ENCODE measurements at regions not wholly inside any gene's neighbourhood (a gene's known extent, or its start where the extent isn't known, plus 50 kb on each side); places are given as distances from the start of the nearest gene placed in this dataset.

GRCh38 chr2:10195278-10196109, 73.0 kb downstream of the RRM2 start:
- 91% methylated on average over 20 of the region's 27 CpGs for WGBS (ENCODE audit: insufficient coverage, low coverage, missing lambda C conversion rate)
- Histone ChIP-seq H4K20me1 (replicated peaks; ENCODE audit: control insufficient read depth, insufficient read depth, low read length) (no peaks in the 10 kb centered on the region), H2AFZ (ENCODE audit: low read depth, low read length) (no peak overlapping the region), H3K27me3 (ENCODE audit: control insufficient read depth in 2 of 2, insufficient read depth in 2 of 2, low read length in 2 of 2) (no peaks in the 10 kb centered on the region), H3K9ac (ENCODE audit: insufficient read depth in 1 of 2, low read depth in 2 of 2, low read length in 2 of 2) (no peak overlapping the region), H3K9me3 (replicated peaks; ENCODE audit: control insufficient read depth, insufficient read depth, low read depth, low read length) (peaks cover 8% of the 10 kb centered on the region; the same call in 1 of the 2 replicates), H3K4me3 (no peak overlapping the region), H3K79me2 (ENCODE audit: control insufficient read depth, insufficient read depth, low read length) (no peaks in the 10 kb centered on the region), H3K4me1 (replicated peaks in 1 of 2; ENCODE audit: control insufficient read depth in 2 of 2, insufficient read depth in 2 of 2, low read length in 2 of 2) (peaks cover 0 to 5% of the 10 kb centered on the region in 2 experiments; a peak in 2 of 5 replicates), H3K9me1 (ENCODE audit: control insufficient read depth, insufficient read depth, low read length) (no peaks in the 10 kb centered on the region), H3K4me2 (ENCODE audit: insufficient read depth, low read length) (no peak overlapping the region), H3K27ac (ENCODE audit: extremely low read depth, low read depth, low read length) (no peak overlapping the region), H3K36me3 (ENCODE audit: control insufficient read depth, insufficient read depth, low read length) (no peaks in the 10 kb centered on the region; the same call in 2 of the 3 replicates)
- intact Hi-C loops (cut with micrococcal nuclease) (no loop called here), in situ Hi-C loops (cut with MboI) (no loop called here)
- TF ChIP-seq POLR2G (IDR thresholded peaks at IDR 0.05; ENCODE audit: low read depth, low read length) = 0 out of 2 replicates have a peak, but pooled peaks have one; percentile 21
- no peak for TF ChIP-seq ZNF551 (CRISPR knock-in tag; IDR thresholded peaks at IDR 0.05)
- ChIA-PET CTCF (ENCODE audit: low intra/inter-chr PET ratio) (no interaction called here), POLR2A (interaction anchor here (1.0 kb wide), 1 partner anchor 19 kb away, joined by 3 read pairs; no protein-coding TSS in a partner anchor)
- no peak for DNase-seq (ENCODE audit: extremely low read depth in 1 of 4, low spot score in 3 of 4)
- ATAC-seq = no peak
- FAIRE-seq = no peak
- BruUV-seq (replicated peaks) = no TSS peak

DNA sequence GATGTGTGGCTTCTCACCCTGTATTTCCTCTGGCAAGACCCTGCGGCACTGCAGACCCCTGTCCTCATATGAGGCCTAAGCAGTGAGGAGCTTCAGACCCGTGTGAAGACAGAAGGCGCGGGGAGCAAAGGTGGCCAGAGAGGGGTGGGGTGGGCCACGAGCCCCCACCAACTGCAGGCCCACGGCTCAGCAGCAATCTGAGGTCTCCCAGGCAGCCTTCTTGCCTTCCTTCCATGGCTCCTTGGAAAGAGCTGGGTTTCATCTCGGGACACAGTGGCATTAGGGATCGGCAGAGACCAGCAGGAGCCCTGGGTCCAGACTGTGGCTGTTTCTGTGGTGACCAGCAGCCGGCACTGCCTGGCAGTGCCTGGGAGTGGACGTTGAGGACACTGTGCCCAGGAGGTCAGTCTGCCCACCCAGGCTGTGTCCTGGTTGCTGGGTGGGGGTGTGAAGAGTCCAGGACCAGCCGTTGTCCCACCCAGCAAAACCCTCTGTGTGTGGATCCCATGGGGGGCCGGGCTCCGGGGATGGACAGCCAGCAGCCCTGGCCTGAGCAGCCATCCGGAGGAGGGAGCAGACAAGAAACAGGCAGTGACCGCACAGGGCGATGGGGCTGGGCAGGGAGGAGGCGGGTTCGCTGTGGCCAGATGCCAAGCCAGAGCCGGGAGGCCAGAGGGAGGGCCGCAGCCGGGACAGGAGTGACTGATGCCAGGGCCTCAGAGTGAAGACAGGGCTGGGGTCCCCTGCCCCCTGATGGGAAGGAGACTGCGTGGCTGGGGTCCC, 73.8 kb downstream of the RRM2 start:
- H3K27me3 ChIP-seq (ENCODE audit: control insufficient read depth in 2 of 2, insufficient read depth in 2 of 2, low read length in 2 of 2) = no peaks in the 10 kb centered on the region
- 87% methylated on average over 9 of the region's 22 CpGs for WGBS (ENCODE audit: insufficient coverage, low coverage, missing lambda C conversion rate)
- in situ Hi-C loops (cut with MboI) (no loop called here), intact Hi-C loops (cut with micrococcal nuclease) (no loop called here)
- ChIA-PET POLR2A (interaction anchor here (1.0 kb wide), 1 partner anchor 18 kb away, joined by 3 read pairs; no protein-coding TSS in a partner anchor), CTCF (ENCODE audit: low intra/inter-chr PET ratio) (no interaction called here)
- H3K9ac ChIP-seq (ENCODE audit: insufficient read depth in 1 of 2, low read depth in 2 of 2, low read length in 2 of 2) = no peak overlapping the region; a peak in 1 of 4 replicates
- FAIRE-seq = no peak
- DNase-seq (ENCODE audit: extremely low read depth in 1 of 4, low spot score in 3 of 4) = no peak
- no peak overlapping the region for H3K4me2 ChIP-seq (ENCODE audit: insufficient read depth, low read length)
- H2AFZ ChIP-seq (ENCODE audit: low read depth, low read length) = no peak overlapping the region
- peaks cover 8% of the 10 kb centered on the region; the same call in 1 of the 2 replicates for H3K9me3 ChIP-seq (replicated peaks; ENCODE audit: control insufficient read depth, insufficient read depth, low read depth, low read length)
- H3K4me3 ChIP-seq = no peak overlapping the region
- H3K4me1 ChIP-seq (replicated peaks in 1 of 2; ENCODE audit: control insufficient read depth in 2 of 2, insufficient read depth in 2 of 2, low read length in 2 of 2) = peaks cover 0 to 4% of the 10 kb centered on the region in 2 experiments; a peak in 2 of 5 replicates
- no peak overlapping the region for H3K27ac ChIP-seq (ENCODE audit: extremely low read depth, low read depth, low read length)
- H3K9me1 ChIP-seq (ENCODE audit: control insufficient read depth, insufficient read depth, low read length) = no peaks in the 10 kb centered on the region
- no TSS peak for BruUV-seq (replicated peaks)
- H4K20me1 ChIP-seq (replicated peaks; ENCODE audit: control insufficient read depth, insufficient read depth, low read length) = no peaks in the 10 kb centered on the region
- no peaks in the 10 kb centered on the region; the same call in 2 of the 3 replicates for H3K36me3 ChIP-seq (ENCODE audit: control insufficient read depth, insufficient read depth, low read length)
- no peaks in the 10 kb centered on the region for H3K79me2 ChIP-seq (ENCODE audit: control insufficient read depth, insufficient read depth, low read length)
- ATAC-seq = no peak
- TF ChIP-seq, protein P1, sequence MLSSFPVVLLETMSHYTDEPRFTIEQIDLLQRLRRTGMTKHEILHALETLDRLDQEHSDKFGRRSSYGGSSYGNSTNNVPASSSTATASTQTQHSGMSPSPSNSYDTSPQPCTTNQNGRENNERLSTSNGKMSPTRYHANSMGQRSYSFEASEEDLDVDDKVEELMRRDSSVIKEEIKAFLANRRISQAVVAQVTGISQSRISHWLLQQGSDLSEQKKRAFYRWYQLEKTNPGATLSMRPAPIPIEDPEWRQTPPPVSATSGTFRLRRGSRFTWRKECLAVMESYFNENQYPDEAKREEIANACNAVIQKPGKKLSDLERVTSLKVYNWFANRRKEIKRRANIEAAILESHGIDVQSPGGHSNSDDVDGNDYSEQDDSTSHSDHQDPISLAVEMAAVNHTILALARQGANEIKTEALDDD (IDR thresholded peaks at IDR 0.05) = no peak
- TF ChIP-seq E2F1 (CRISPR knock-in tag; IDR thresholded peaks at IDR 0.05) (no peak), PTTG1 (tag; IDR thresholded peaks at IDR 0.05; ENCODE audit: low read depth) (no peak), HDGF (IDR thresholded peaks at IDR 0.05) (no peak)
- TF ChIP-seq, protein P2, sequence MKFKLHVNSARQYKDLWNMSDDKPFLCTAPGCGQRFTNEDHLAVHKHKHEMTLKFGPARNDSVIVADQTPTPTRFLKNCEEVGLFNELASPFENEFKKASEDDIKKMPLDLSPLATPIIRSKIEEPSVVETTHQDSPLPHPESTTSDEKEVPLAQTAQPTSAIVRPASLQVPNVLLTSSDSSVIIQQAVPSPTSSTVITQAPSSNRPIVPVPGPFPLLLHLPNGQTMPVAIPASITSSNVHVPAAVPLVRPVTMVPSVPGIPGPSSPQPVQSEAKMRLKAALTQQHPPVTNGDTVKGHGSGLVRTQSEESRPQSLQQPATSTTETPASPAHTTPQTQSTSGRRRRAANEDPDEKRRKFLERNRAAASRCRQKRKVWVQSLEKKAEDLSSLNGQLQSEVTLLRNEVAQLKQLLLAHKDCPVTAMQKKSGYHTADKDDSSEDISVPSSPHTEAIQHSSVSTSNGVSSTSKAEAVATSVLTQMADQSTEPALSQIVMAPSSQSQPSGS (CRISPR knock-in tag; IDR thresholded peaks at IDR 0.05) = no peak
- TF ChIP-seq, protein P3, sequence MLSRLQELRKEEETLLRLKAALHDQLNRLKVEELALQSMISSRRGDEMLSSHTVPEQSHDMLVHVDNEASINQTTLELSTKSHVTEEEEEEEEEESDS (CRISPR knock-in tag; IDR thresholded peaks at IDR 0.05) = no peak

Data from K562 (cell line).